ENCODE measurements at regions not wholly inside any gene's neighbourhood (a gene's known extent, or its start where the extent isn't known, plus 50 kb on each side); places are given as distances from the start of the nearest gene placed in this dataset.

DNA sequence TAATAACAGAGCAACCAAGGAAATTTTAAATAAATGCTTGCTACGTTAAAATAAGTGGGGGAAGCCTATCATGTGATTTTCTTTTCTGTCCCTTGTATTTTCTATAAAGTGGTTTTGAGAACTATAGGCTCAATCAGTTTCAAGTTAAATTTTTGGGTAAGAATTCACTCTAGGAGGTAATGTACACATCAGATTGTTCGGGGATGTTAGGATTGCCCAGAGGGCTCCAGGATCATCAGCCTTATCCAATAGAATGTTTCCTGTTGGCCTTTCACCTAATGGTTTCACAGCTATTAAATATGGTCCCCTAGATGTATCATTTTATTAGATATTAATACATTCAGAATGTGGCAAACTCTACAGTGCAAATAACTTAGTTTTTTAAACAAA is 438.4 kb upstream of the NPVF start:
- H2AFZ ChIP-seq (ENCODE audit: low read depth, low read length): no peak overlapping the region
- H3K27me3 ChIP-seq (ENCODE audit: insufficient read depth, low read length): no peaks in the 10 kb centered on the region
- no peak overlapping the region for H3K4me3 Mint-ChIP-seq (ENCODE audit: unreplicated experiment)
- no peak overlapping the region for H3K9ac ChIP-seq (ENCODE audit: low read length)
- peaks cover 2% of the 10 kb centered on the region for H3K36me3 Mint-ChIP-seq (ENCODE audit: low read depth, unreplicated experiment)
- H3K79me2 ChIP-seq (ENCODE audit: insufficient read depth, low read length): no peaks in the 10 kb centered on the region
- no peak for DNase-seq (ENCODE audit: low read depth)
- no peak overlapping the region for H3K4me3 ChIP-seq (ENCODE audit: insufficient read depth, low read depth, low read length)
- H3K9me3 Mint-ChIP-seq (ENCODE audit: unreplicated experiment): no peaks in the 10 kb centered on the region
- H3K4me1 ChIP-seq (ENCODE audit: insufficient read depth, low read length): no peaks in the 10 kb centered on the region
- H4K20me1 ChIP-seq (ENCODE audit: insufficient read depth, low read length): no peaks in the 10 kb centered on the region
- H3K27ac ChIP-seq (ENCODE audit: low read depth, low read length): no peak overlapping the region
- H3K36me3 ChIP-seq (ENCODE audit: insufficient read depth, low read length): no peaks in the 10 kb centered on the region
- no peak overlapping the region for H3K4me2 ChIP-seq (ENCODE audit: low read length)
- no peaks in the 10 kb centered on the region for H3K9me3 ChIP-seq (ENCODE audit: insufficient read depth, low read depth, low read length)
- peaks cover 2% of the 10 kb centered on the region for H3K27me3 Mint-ChIP-seq (ENCODE audit: low read depth, unreplicated experiment)
- no peak for TF ChIP-seq EZH2 (IDR thresholded peaks at IDR 0.05; ENCODE audit: insufficient read depth, low read length)
- TF ChIP-seq, protein P1, sequence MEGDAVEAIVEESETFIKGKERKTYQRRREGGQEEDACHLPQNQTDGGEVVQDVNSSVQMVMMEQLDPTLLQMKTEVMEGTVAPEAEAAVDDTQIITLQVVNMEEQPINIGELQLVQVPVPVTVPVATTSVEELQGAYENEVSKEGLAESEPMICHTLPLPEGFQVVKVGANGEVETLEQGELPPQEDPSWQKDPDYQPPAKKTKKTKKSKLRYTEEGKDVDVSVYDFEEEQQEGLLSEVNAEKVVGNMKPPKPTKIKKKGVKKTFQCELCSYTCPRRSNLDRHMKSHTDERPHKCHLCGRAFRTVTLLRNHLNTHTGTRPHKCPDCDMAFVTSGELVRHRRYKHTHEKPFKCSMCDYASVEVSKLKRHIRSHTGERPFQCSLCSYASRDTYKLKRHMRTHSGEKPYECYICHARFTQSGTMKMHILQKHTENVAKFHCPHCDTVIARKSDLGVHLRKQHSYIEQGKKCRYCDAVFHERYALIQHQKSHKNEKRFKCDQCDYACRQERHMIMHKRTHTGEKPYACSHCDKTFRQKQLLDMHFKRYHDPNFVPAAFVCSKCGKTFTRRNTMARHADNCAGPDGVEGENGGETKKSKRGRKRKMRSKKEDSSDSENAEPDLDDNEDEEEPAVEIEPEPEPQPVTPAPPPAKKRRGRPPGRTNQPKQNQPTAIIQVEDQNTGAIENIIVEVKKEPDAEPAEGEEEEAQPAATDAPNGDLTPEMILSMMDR (IDR thresholded peaks at IDR 0.05; ENCODE audit: insufficient read depth, low read depth, low read length): no peak
- no peak overlapping the region for H3K27ac Mint-ChIP-seq (ENCODE audit: unreplicated experiment)
- peaks cover 28% of the 10 kb centered on the region for H3K4me1 Mint-ChIP-seq (ENCODE audit: low read depth, unreplicated experiment)
- no peak for FAIRE-seq

DNA sequence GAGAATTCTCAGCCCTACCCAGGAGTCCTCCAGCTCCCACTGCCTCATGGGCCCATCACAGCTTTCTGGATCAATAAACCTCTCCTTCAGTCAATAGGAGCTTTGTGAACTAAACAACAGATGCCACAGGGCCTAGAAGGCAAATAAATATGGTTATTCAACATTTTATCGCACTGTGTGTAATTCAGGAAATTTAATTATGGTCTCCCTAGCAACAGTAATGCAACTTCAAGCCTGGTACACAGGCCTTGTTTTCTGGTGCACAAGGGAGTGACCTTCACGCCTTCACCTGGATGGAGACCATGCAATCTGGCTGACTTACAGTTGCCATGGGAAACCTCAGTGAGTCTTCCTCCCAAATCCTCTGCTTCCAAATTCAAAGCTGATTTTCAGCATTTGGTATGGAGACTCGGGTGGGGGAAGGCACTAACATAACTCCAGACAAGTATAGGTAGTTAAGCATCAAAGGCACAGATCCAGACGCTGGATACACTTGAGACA is 441.0 kb upstream of the NPVF start:
- Histone ChIP-seq H3K27me3 (ENCODE audit: insufficient read depth, low read length) (no peaks in the 10 kb centered on the region), H3K36me3 (ENCODE audit: insufficient read depth, low read length) (no peaks in the 10 kb centered on the region), H3K9me3 (ENCODE audit: insufficient read depth, low read depth, low read length) (no peaks in the 10 kb centered on the region), H3K4me3 (ENCODE audit: insufficient read depth, low read depth, low read length) (no peak overlapping the region), H2AFZ (ENCODE audit: low read depth, low read length) (no peak overlapping the region), H3K27ac (ENCODE audit: low read depth, low read length) (no peak overlapping the region), H4K20me1 (ENCODE audit: insufficient read depth, low read length) (no peaks in the 10 kb centered on the region), H3K4me1 (ENCODE audit: insufficient read depth, low read length) (no peaks in the 10 kb centered on the region), H3K9ac (ENCODE audit: low read length) (no peak overlapping the region), H3K79me2 (ENCODE audit: insufficient read depth, low read length) (no peaks in the 10 kb centered on the region), H3K4me2 (ENCODE audit: low read length) (no peak overlapping the region)
- peaks cover 31% of the 10 kb centered on the region for H3K4me1 Mint-ChIP-seq (ENCODE audit: low read depth, unreplicated experiment)
- no peak overlapping the region for H3K4me3 Mint-ChIP-seq (ENCODE audit: unreplicated experiment)
- no peak for FAIRE-seq
- TF ChIP-seq EZH2 (IDR thresholded peaks at IDR 0.05; ENCODE audit: insufficient read depth, low read length): no peak
- TF ChIP-seq, protein P1 (IDR thresholded peaks at IDR 0.05; ENCODE audit: insufficient read depth, low read depth, low read length): no peak
- H3K27me3 Mint-ChIP-seq (ENCODE audit: low read depth, unreplicated experiment): no peaks in the 10 kb centered on the region
- H3K36me3 Mint-ChIP-seq (ENCODE audit: low read depth, unreplicated experiment): no peaks in the 10 kb centered on the region
- DNase-seq (ENCODE audit: low read depth): no peak
- H3K9me3 Mint-ChIP-seq (ENCODE audit: unreplicated experiment): no peaks in the 10 kb centered on the region
- no peak overlapping the region for H3K27ac Mint-ChIP-seq (ENCODE audit: unreplicated experiment)

DNA sequence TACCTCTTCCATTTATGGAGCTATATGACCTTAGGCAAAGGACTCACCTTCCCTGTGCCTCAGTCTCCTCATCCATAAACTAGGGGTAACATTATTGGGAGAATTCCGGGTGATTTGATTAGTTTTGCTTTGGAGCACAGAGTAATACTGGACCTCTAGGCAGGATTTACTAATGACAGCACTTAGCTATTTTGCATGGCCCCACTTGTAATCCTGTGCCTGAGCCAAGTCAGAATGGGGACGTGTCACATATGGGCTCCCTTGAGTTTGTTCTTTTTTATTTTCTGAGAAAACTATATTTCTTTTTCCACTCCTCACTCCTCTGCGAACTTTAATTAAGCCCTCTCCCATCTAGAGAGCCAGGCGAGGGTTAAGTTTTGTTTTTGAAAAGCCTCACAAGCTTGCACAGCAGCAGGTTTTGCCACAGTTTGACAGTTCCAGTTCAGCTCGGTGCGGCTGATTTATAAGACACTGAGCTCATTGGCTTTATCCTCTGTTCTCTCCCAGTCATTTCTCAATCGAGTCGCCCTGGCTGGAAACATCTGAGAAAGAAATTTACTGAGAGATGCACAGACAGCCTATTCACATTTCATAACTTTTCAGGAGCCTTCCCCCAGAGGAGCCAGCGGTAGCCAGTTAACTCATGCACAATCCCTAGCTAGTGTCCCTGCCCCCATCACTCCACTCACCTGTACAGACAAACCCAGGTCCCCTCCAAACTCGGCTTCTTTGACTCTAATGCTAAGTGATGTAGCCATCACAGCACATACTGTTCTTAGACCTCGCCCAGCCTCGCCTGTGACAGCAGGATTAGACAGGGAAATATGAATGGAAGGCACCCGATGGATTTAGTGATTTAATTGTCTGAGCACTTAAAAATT is 441.9 kb upstream of the NPVF start:
- Histone ChIP-seq H3K27me3 (ENCODE audit: insufficient read depth, low read length) (no peaks in the 10 kb centered on the region), H3K4me3 (ENCODE audit: insufficient read depth, low read depth, low read length) (no peak overlapping the region), H4K20me1 (ENCODE audit: insufficient read depth, low read length) (no peaks in the 10 kb centered on the region), H3K27ac (ENCODE audit: low read depth, low read length) (no peak overlapping the region), H3K4me2 (ENCODE audit: low read length) (no peak overlapping the region), H3K9ac (ENCODE audit: low read length) (no peak overlapping the region), H3K36me3 (ENCODE audit: insufficient read depth, low read length) (no peaks in the 10 kb centered on the region), H3K79me2 (ENCODE audit: insufficient read depth, low read length) (no peaks in the 10 kb centered on the region), H3K4me1 (ENCODE audit: insufficient read depth, low read length) (no peaks in the 10 kb centered on the region), H2AFZ (ENCODE audit: low read depth, low read length) (no peak overlapping the region), H3K9me3 (ENCODE audit: insufficient read depth, low read depth, low read length) (no peaks in the 10 kb centered on the region)
- H3K36me3 Mint-ChIP-seq (ENCODE audit: low read depth, unreplicated experiment): no peaks in the 10 kb centered on the region
- no peak for FAIRE-seq
- no peaks in the 10 kb centered on the region for H3K9me3 Mint-ChIP-seq (ENCODE audit: unreplicated experiment)
- no peak for TF ChIP-seq EZH2 (IDR thresholded peaks at IDR 0.05; ENCODE audit: insufficient read depth, low read length)
- TF ChIP-seq, protein P1 (IDR thresholded peaks at IDR 0.05; ENCODE audit: insufficient read depth, low read depth, low read length): no peak
- peak overlapping the region; percentile 55 for H3K27ac Mint-ChIP-seq (ENCODE audit: unreplicated experiment)
- no peak for DNase-seq (ENCODE audit: low read depth)
- no peaks in the 10 kb centered on the region for H3K27me3 Mint-ChIP-seq (ENCODE audit: low read depth, unreplicated experiment)
- peak overlapping the region; percentile 21 for H3K4me3 Mint-ChIP-seq (ENCODE audit: unreplicated experiment)
- H3K4me1 Mint-ChIP-seq (ENCODE audit: low read depth, unreplicated experiment): peaks cover 31% of the 10 kb centered on the region

All from astrocyte (in vitro differentiated cells and primary cell).